Hematopoietic multipotent progenitor cell treated with erythropoietin and hydrocortisone succinate and interleukin-3 and kit ligand, for 6 days (in vitro differentiated cells): ENCODE measurements at regions not wholly inside any gene's neighbourhood (a gene's known extent, or its start where the extent isn't known, plus 50 kb on each side); places are given as distances from the start of the nearest gene placed in this dataset.
"Not testable (repeated sequence)": the region's sequence is repeated elsewhere in the genome, so short reads cannot be mapped to it uniquely, and the experiment has no call there.

ENCODE experiments used
- DNase-seq: peaks from one replicate; pipeline ENCODE4 v3.0.0-alpha.2; 2015

DNA sequence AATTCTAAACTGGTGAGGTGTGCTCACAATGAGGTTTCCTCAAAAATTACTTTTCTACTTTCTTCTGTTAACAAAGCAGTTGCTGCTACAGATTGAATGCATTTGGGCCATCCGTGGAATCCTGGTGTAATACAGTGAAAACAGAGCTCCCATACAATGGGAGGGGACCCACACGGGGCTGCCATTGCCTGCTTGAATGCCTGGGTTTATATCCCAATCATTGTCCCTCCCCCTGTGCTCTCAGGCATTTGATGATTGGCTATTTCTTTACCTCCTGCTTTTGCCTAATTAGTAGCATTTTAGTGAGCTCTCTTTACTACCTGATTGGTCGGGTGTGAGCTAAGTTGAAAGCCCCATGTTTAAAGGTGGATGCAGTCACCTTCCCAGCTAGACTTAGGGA is 52.9 kb upstream of the CSF1 start:
- not testable (repeated sequence) for DNase-seq

DNA sequence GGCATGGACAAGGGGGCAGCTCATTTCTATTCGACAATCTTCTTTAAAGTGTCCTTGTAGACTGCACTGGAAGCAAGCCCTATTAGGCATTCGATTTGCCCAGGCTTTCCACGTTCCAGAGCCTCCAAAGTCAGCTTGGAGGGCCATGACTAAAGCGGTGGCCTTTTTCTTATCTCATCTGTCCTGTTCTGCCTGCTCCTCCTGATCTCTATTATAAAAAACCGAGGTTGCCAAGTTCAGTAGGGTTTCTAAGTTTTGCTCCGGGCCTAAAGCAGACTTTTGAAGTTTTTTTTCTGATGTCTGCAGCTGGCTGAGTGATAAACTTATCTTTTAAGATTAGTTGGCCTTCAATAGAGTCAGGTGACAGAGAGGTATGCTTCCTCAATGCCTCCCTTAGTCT is 54.7 kb upstream of the CSF1 start:
- DNase-seq: peak; percentile 81

DNA sequence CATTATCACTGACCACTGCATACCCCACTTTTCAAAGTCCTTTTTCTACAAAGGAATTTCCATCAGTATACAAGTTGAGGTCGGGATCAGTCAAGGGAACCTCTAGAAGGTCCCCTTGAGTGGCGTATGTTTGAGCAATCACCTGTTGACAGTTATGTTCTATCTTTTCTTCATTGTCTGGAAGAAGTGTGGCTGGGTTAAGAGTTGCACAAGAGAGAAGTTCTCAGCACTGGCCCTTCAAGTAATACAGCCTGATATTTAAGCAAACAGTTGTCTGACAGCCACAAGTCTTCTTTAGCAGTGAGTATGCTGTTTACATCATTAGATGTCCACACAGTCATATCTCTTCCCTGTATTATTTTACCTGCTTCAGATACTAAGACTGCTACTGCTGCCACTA is 56.7 kb upstream of the CSF1 start:
- peak; percentile 35 for DNase-seq

DNA sequence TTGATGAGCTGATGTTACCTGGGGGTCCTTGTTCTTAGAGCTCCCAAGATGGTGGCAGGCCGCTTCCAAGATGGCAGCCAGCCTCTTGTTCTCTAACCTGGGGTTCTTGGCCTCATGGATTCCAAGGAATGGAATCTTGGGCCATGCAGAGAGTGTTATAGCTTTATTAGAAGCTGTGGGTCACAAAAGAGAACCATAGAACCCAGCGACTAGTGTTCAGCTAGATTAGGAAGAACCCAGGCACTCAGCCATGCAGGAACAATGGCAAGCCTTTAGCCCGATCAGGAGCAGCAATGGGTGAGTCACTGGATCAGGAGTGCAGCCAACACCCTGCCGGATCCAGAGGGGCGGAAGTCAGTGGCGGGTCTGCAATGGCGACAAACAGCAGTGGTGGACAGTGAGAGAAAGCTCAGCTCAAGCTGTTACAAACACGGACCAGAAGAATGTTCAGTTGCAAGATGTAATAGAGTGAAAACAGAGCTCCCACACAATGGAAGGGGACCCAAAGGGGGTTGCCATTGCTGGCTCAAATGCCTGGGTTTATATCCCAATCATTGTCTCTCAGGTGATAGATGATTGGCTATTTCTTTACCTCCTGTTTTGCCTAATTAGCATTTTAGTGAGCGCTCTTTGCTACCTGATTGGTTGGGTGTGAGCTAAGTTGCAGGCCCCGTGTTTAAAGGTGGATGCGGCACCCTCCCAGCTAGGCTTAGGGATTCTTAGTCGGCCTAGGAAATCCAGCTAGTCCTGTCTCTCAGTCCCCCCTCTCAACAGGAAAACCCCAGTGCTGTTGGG is 58.2 kb upstream of the CSF1 start:
- not testable (repeated sequence) for DNase-seq

DNA sequence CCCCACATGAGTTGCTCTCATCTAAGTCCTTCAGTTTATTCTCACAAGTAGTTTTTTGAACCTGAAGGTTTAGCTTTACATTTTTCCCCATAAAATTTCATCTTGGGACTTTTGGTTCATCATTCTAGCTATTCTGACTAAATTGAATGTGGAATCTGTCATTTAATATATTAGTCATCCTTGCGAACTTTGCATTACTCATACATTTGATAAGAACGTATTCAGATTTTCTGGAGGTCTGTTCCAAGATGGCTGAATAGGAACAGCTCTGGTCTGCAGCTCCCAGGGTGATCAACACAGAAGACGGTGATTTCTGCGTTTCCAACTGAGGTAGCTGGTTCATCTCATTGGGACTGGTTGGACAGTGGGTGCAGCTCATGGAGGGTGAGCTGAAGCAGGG is 59.8 kb upstream of the CSF1 start:
- no peak for DNase-seq

DNA sequence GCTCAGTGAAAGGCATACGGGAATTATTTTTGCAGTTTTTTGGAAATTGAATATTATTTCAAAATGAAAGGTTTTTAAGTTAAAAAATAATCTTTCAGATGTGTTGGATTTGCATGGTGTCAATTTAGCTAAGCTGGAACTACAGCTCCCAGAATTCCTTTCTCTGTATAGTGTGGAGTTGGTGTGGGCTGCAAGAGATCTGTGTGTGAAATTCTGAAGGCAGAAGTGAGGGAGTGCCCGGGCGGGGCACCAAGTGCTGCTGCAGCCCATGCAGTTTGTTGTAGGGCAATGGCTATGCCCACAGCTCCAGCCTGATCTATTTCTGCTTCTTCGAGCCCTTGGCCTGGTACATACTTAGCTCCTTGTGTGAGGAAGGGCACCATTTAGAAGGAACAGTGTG is 60.5 kb upstream of the CSF1 start:
- DNase-seq: peak; percentile 86

DNA sequence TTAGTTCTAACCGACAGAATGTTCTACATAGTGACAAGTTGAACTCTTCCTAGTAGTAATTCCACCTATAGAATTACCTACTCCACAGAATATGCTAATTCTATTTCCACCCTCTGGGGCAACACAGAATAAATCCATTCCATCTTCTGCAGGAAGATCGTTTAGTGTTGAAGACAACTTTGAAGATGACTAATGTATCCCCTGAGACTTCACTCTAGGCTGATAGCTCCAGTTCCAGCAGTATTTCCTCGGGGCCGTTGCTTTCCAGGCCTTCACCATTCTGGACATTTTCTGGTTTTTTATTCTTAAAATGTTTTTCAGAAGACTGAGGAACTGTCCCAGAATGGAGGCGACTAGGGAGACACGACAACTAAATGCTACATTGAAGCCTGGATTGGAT is 61.0 kb upstream of the CSF1 start:
- no peak for DNase-seq

DNA sequence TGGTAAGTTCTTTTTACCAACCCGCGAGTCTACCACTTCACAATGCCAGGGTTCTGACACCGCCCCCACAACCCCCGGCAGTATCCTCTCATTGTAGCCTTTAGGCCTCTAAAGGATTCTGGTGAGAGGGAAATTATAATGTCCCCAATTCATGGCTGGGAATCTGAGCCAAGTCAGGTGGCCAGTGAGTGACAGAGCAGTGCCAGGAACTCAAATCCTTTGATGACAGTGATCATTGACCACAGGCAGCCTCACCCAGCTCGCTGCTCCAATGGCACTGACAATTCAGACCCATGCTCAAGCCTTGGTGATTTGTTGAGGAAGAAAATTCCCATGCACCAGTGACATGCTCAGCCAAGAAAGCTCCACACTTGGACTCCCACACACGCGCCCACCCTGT is 63.4 kb upstream of the CSF1 start:
- DNase-seq: no peak

DNA sequence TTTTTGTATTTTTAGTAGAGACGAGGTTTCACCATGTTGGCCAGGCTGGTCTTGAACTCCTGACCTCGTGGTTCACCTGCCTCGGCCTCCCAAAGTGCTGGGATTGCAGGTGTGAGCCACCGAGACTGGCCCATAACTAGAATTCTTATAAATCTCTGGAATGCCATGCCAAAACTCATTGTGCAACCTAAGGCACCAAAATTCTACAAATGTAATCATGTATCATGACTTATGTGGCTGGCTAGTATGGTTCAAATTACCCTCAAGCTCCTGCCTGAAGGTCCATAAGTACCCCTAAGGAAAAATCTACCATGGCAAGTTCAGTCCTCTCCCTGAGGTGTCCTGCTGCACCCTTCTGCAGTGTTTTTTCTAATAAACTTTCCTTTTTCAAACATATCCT is 63.8 kb upstream of the CSF1 start:
- no peak for DNase-seq

DNA sequence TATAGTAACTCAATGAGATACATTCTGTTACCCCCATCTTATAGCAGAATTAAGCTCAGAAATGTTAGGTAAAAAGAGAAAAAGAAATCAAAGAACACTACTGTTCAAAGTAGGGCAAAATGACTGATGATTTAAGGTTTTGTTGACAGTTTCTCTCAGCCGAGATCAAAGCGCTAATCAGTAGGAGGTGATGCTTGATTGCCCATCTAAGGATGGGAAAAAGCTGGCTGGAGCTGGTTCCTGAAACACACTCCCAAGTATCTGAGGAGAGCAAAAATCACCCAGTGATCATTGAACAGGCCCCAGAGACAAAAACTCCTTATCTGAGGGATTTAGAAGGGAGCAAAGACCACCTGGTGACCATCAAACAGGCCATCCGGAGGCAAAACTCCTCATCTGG is 64.5 kb upstream of the CSF1 start:
- no peak for DNase-seq

DNA sequence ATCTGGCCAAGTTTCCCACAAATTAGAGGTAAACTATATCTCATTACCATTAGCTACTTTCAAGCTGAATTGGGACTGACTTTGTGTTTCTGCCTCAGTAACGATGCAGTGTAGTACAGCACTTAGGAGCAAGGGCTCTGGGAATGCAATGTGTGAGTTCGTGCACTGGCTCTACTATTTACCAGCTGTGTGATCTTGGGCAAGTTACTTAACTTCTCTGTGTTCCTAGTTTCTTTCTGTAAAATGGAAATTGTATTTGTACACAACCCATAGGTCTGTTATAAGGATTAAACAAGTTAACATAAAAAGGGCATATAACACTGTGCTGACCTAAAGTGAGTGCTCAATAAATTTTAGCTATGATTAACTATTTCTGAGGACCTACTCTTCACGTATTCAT is 65.0 kb upstream of the CSF1 start:
- DNase-seq: no peak

DNA sequence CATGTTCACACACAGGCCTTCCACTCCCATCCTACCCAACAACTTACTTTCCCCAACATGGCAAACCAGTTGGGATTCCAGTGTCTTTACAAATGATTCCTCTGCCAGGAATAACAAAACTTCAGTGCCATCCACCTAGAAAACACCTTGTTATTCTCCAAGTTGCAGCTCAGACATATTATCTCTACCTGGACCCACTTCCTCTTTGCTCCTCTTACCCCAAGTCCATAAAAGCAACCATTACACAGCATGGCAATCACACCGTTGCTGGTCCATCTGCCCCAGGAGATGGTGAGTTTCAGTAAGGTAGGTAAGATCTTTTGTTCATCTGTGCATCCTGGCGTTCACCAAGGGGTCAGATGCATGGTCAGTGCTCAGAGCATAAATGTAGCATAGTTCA is 66.0 kb upstream of the CSF1 start:
- no peak for DNase-seq

DNA sequence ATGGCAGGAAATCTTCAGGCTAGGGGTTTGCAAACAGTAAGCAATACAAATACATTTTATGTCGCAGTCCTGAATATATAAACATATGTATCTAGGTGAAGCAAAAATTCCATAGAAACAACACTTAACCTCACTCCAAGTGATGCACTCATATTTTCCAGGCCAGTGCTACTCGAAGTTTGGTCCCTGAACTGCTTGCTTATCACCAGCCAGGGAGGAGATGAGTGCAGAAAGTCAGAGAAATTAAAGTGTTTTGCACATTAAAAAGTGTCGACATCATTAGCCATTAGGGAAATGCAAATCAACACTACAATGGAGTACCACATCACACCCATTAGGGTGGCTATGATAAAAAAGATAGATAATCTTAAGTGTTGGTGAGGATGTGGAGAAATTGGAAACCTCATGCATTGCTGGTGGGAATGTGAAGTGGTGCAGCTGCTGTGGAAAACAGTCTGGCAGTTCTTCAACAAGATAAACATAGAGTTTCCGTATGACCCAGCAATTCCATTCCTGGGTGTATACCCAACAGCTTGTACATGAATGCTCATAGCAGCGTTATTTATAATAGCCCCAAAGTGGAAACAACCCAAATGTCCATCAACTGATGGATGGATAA is 70.5 kb upstream of the CSF1 start:
- no peak for DNase-seq

DNA sequence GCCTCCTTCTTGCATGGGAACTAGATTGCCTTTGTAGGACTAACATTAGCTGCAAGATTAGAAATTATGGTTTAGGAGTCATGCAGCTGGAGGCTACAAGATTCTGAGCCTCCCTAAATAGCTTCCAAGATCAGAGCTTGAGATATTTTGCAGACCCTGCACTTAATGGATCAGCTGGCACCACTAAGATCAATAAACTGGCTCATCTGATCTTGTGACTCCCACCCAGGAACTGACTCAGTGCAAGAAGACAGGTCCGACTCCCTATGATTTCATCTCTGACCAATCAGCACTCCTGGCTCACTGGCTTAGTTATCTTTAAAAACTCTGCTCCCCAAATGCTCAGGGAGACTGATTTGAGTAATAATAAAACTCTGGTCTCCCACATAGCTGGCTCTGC is 71.4 kb upstream of the CSF1 start:
- DNase-seq: not testable (repeated sequence)

DNA sequence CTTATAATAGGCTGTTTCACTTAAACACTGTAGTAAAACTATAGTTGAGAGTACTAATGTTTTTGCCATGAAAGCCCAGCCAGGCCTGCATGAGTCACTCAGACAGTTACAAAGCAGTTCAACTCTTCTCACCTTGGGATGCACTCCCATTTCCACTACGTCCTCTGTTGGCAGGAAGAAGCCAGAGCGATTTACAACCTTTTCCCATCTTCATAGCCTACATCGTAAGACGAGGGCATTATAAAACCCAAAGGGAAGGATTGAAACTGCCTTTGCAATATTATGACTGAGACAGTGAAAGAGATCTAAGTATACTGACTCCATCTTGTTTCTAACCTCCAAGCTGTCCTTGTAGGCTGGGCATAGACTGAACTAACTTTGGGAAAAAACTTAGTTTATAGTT is 71.8 kb upstream of the CSF1 start:
- no peak for DNase-seq

DNA sequence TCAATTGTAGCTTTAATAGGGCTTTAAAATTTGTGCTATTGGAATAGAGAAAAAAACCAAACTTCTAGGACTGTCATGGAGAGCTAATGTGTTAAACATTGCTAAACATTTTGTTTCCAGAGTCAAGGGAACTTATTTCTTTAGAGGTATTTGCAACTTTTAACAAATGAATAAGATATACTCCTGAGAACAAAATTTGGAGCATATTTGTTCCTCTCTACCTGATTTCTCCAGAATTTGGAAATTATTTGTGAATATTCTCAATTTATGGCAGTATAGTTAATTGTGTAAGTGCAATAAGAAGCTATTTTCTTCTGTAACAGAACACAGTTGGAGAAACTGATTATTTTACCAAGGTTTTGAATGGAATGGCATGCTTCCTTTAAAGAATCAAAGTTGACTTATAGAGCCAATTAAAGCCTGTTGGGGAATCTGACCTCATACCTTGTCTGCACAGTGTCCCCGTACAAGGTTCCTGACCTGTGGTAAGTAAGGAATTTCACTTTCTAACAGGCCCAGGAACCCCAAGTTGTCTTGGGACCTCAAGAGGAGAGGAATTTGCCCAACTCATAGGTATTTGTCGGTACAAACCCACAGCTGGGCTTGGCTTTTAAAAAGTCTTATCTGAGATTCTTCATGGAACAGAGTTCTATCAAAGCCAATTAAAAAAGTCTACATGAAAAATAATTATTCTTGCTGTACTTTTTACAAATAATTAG is 72.6 kb upstream of the CSF1 start:
- no peak for DNase-seq

DNA sequence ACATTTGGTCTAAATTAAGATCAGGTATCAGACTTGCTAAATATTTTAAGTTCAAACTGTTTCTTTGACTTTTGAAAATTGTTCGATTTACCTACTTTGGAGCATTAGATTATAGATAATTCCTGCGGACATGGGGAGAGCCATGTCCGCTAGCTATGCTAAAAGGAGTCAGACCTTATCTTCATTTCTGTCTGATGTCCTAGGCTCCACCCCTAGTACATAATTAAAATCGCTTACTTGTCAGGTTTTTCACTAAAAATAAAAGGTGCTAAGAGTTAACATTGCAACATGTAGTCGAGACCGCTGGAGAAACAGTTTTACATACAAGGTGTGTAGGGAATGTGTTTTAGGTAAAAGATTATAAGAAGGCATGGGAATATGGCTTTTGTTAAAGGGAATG is 71.9 kb upstream of the EPS8L3 start:
- not testable (repeated sequence) for DNase-seq

DNA sequence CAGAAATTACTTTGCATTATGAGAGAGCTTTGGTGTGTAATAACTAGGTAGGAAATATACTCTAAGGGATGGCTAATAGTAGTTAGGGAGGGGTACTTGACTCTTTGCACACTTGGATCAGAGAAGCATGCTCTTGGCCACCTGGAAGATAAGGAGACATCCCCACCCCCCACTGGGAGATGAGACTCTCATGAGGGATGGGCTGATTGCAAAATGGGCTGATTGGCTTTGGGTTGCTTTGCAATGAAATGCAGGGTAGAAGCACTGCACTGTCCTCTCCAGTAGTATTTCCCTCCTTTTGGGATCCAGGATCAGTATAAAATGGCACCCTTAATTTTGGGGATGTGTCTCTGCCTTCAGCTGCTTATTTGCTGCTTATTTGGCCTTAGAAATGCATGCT is 71.2 kb upstream of the EPS8L3 start:
- no peak for DNase-seq

DNA sequence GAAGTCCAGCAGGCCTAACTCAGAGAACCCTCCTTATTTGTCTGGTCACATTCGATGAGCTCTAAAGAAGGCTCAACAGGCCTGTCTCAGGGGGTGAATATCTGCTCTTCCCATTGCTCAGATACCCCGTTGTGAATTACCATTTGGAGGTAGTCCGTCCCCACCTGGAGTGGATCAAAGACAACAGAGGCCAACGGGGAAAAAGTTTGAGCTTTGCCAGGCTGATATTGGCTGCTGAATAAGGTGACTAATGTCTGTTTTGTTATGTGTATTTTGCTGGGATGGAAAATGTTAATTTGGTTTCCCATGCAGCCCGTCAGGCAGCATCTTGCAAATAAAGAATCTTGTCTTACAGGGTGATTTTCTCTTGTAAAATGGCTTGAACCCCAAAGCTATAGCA is 69.2 kb upstream of the EPS8L3 start:
- DNase-seq: no peak

DNA sequence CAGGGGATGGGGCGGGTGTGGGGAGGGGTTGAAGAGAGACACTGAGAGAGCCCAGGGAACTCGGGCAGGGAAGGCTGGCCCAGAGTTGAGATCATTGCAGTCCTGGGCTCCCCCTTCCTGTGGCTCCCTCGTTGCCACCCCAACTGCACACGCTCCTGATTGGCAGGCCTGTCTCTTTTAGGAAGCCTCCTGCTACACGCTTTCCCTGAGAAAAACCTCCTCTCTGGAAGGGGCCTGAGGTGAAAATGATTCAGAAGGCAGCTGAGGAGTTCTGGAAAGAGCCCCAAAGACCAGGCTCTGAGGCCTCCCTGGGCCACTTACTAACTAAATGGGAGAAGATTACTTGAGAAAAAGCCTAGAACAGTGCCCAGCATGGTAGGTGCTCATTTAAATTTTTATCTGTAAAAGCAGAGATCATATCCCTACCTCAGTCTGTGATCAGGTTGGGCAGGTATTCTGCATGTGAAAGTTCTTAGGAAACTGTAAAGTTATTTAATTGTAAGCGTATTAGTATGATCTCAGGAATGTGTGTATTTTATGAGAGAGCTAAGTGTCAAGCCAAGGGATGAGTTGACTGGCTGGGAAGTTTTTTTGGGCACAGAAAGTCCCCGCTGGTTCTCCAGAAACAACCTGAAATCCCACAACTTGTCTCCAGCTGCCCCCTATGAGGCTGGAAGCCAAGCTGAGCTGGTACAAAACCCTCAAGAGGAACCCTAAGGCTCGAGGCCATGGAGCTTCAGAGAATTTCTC is 65.2 kb upstream of the EPS8L3 start:
- no peak for DNase-seq

DNA sequence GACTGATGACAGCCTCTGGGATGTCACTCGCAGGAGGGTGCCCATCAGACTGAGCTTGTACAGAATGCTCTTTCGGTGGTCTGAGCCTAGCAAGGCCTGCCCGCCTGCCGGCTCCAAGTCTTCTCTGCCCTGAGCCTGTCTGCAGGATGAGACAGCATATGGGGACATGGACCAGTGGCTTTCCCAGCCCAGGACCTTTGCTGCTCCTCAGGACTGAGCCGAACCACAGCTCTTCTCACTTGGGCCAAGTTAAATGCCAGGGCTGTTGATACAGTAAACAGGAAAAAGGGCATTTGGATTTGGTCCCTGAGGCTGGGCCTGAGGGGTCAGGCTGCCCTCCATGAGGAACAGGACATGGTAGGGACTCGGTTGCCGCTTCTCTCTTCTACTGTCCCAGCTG is 64.3 kb upstream of the EPS8L3 start:
- DNase-seq: no peak

DNA sequence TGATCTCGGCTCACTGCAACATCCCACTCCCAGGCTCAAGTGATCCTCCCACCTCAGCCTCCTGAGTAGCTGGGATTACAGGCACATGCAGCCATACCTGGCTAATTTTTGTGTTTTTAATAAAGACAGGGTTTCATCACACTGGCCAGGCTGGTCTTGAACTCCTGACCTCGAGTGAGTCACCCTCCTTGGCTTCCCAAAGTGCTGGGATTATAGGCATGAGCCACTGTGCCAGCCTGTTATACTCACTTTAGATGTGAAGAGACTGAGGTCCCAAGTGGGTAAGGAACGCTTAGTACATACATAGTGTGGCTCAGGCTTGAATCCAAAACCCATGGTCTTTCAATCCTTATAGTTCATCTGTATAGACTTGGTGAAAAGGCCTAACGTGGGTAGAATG is 63.7 kb upstream of the EPS8L3 start:
- no peak for DNase-seq

DNA sequence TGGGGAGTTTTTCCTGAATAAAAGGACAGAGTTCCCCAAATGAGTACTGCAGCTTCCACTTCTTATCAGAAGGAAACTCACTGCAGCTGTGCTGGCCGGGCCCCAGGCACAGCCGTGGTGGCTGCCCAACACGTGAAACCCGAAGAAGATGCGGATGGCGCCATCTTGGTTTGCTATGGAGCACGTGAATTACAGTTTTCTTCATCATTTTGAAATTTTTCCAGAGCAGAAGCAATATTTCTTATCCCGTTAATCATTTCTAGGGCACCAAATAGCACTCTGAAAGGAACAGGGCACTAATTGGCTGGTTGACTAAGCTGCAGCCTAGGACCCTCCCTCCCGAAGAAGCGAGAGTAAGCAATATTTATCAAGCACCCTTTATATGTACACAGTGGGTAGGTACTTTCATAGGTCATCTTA is 63.2 kb upstream of the EPS8L3 start:
- DNase-seq: peak; percentile 61

DNA sequence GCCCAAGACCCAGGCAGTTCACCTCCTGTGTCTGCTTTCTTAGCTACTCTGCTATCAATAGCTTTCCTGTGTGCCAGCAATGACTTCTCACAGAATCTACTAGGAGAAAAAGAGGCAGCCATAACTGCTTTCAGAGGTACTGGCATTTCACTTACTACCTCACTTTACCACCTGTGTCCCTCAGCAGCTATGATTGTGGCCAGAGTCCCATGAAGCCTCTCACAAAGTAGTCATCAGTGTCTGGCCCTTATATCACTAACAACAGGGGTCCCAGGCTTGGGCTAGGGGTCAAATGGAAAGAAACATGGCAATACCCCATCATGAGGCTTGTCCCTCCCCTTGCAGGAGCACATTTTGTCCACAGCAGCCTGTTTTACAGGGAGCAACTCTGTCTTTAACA is 62.7 kb upstream of the EPS8L3 start:
- no peak for DNase-seq
